ENCODE measurements at regions not wholly inside any gene's neighbourhood (a gene's known extent, or its start where the extent isn't known, plus 50 kb on each side); places are given as distances from the start of the nearest gene placed in this dataset.

GRCh38 chrX:110477593-110478228 is 119.1 kb downstream of the RTL9 start:
- H3K27ac ChIP-seq = no peak overlapping the region
- no peak overlapping the region for H3K4me3 ChIP-seq
- H3K9me3 ChIP-seq = no peaks in the 10 kb centered on the region
- ATAC-seq (ENCODE audit: insufficient number of reproducible peaks, low FRiP score, low read depth) (no peak), DNase-seq (ENCODE audit: low spot score) (no peak)
- TF ChIP-seq CTCF (IDR thresholded peaks at IDR 0.05) = no peak
- H3K36me3 ChIP-seq = no peaks in the 10 kb centered on the region
- H3K4me1 ChIP-seq (ENCODE audit: control insufficient read depth in 1 of 2, low read depth in 2 of 2) = no peaks in the 10 kb centered on the region
- H3K27me3 ChIP-seq (replicated peaks; ENCODE audit: insufficient read depth) = no peaks in the 10 kb centered on the region

- TF ChIP-seq CTCF (IDR thresholded peaks at IDR 0.05) = no peak
- H3K4me1 ChIP-seq (ENCODE audit: control insufficient read depth in 1 of 2, low read depth in 2 of 2) = no peaks in the 10 kb centered on the region
- no peaks in the 10 kb centered on the region for H3K36me3 ChIP-seq
These were observed 133.4 kb downstream of the RTL9 start for GRCh38 chrX:110491846-110492620.

GRCh38 chrX:110504947-110505346 is 146.3 kb downstream of the RTL9 start:
- no peak overlapping the region for H3K4me3 ChIP-seq
- TF ChIP-seq CTCF (IDR thresholded peaks at IDR 0.05) = no peak
- H3K27me3 ChIP-seq (replicated peaks; ENCODE audit: insufficient read depth) = no peaks in the 10 kb centered on the region
- H3K27ac ChIP-seq = no peak overlapping the region
- ATAC-seq (ENCODE audit: insufficient number of reproducible peaks, low FRiP score, low read depth) = no peak
- no peaks in the 10 kb centered on the region for H3K4me1 ChIP-seq (ENCODE audit: control insufficient read depth in 1 of 2, low read depth in 2 of 2)
- DNase-seq (ENCODE audit: low spot score) = no peak
- no peaks in the 10 kb centered on the region for H3K36me3 ChIP-seq
- H3K9me3 ChIP-seq = no peaks in the 10 kb centered on the region

More at GRCh38 chrX:110491846-110492620, 133.4 kb downstream of the RTL9 start:
- DNase-seq (ENCODE audit: low spot score) (no peak), ATAC-seq (ENCODE audit: insufficient number of reproducible peaks, low FRiP score, low read depth) (no peak)
- H3K27me3 ChIP-seq (replicated peaks; ENCODE audit: insufficient read depth) = no peaks in the 10 kb centered on the region
- no peak overlapping the region for H3K4me3 ChIP-seq
- no peak overlapping the region for H3K27ac ChIP-seq
- no peaks in the 10 kb centered on the region for H3K9me3 ChIP-seq

GRCh38 chrX:110509755-110510532 is 151.3 kb downstream of the RTL9 start:
- TF ChIP-seq CTCF (IDR thresholded peaks at IDR 0.05) = no peak
- H3K4me1 ChIP-seq (ENCODE audit: control insufficient read depth in 1 of 2, low read depth in 2 of 2) = no peaks in the 10 kb centered on the region
- H3K9me3 ChIP-seq = no peaks in the 10 kb centered on the region
- no peak overlapping the region for H3K4me3 ChIP-seq
- H3K36me3 ChIP-seq = no peaks in the 10 kb centered on the region
- H3K27me3 ChIP-seq (replicated peaks; ENCODE audit: insufficient read depth) = no peaks in the 10 kb centered on the region
- ATAC-seq (ENCODE audit: insufficient number of reproducible peaks, low FRiP score, low read depth) = no peak
- H3K27ac ChIP-seq = no peak overlapping the region
- DNase-seq (ENCODE audit: low spot score) = no peak

GRCh38 chrX:110511238-110511637 is 152.6 kb downstream of the RTL9 start:
- no peak for TF ChIP-seq CTCF (IDR thresholded peaks at IDR 0.05)
- DNase-seq (ENCODE audit: low spot score) = no peak
- H3K36me3 ChIP-seq = no peaks in the 10 kb centered on the region
- H3K4me3 ChIP-seq = no peak overlapping the region
- H3K27me3 ChIP-seq (replicated peaks; ENCODE audit: insufficient read depth) = no peaks in the 10 kb centered on the region
- no peaks in the 10 kb centered on the region for H3K4me1 ChIP-seq (ENCODE audit: control insufficient read depth in 1 of 2, low read depth in 2 of 2)
- no peak overlapping the region for H3K27ac ChIP-seq
- no peak for ATAC-seq (ENCODE audit: insufficient number of reproducible peaks, low FRiP score, low read depth)
- H3K9me3 ChIP-seq = no peaks in the 10 kb centered on the region

All from thoracic aorta (tissue), 2 donors.